Activated CD4-positive, alpha-beta T cell treated with anti-CD3 and anti-CD28 coated beads, Interleukin-2, amount 10 ng/mL, durations not matched to agents 7 days and 5 days (primary cell): ENCODE measurements at regions not wholly inside any gene's neighbourhood (a gene's known extent, or its start where the extent isn't known, plus 50 kb on each side); places are given as distances from the start of the nearest gene placed in this dataset.

Experiments used
- CTCF ChIA-PET: fragments of 350-600 bp; sonication (Branson Sonifier 250); formaldehyde crosslinking; loops from one replicate; lab custom pipeline; 2021; ENCODE audit warnings: antibody characterized with exemption; lab: Charles Lee
- POLR2A ChIA-PET: fragments of 350-600 bp; sonication (Branson Sonifier 250); formaldehyde crosslinking; loops from one replicate; lab custom pipeline; 2021; ENCODE audit warnings: antibody characterized with exemption; lab: Charles Lee
- DNase-seq: peaks from one replicate; pipeline ENCODE4 v3.0.0-alpha.2; 2020
- H3K27ac Mint-ChIP-seq: one replicate; pipeline ENCODE4 v1.8.0; 2021; ENCODE audit warnings: mild to moderate bottlenecking, moderate library complexity, mixed read lengths
- H3K27me3 Mint-ChIP-seq: one replicate; pipeline ENCODE4 v1.8.0; 2021; ENCODE audit warnings: mixed read lengths
- H3K36me3 Mint-ChIP-seq: one replicate; pipeline ENCODE4 v1.8.0; 2021; ENCODE audit warnings: low read depth, mixed read lengths
- H3K4me1 Mint-ChIP-seq: one replicate; pipeline ENCODE4 v1.8.0; 2021; ENCODE audit warnings: mixed read lengths
- H3K4me3 Mint-ChIP-seq: one replicate; pipeline ENCODE4 v1.8.0; 2021; ENCODE audit warnings: mild to moderate bottlenecking, moderate library complexity, mixed read lengths
- H3K9me3 Mint-ChIP-seq: one replicate; pipeline ENCODE4 v1.8.0; 2021; ENCODE audit warnings: mixed read lengths

- H3K36me3 Mint-ChIP-seq = no peaks in the 10 kb centered on the region
- no peaks in the 10 kb centered on the region for H3K9me3 Mint-ChIP-seq
- POLR2A ChIA-PET = no interaction called here
- H3K27ac Mint-ChIP-seq = no peak overlapping the region
- CTCF ChIA-PET = interaction anchor here (0.6 kb wide), 1 partner anchor 12 kb away, joined by 3 read pairs; no protein-coding TSS in a partner anchor
- no peaks in the 10 kb centered on the region for H3K4me1 Mint-ChIP-seq
- peaks cover 2% of the 10 kb centered on the region for H3K27me3 Mint-ChIP-seq
- no peak for DNase-seq
- H3K4me3 Mint-ChIP-seq = no peak overlapping the region
Observed at GRCh38 chr15:29376590-29376989, 107.0 kb upstream of the NSMCE3 start.

GRCh38 chr15:29369261-29369660 lies 99.6 kb upstream of the NSMCE3 start:
- Mint-ChIP-seq H3K36me3 (no peaks in the 10 kb centered on the region), H3K4me1 (no peaks in the 10 kb centered on the region), H3K27me3 (peaks cover 9% of the 10 kb centered on the region), H3K27ac (no peak overlapping the region), H3K9me3 (peaks cover 9% of the 10 kb centered on the region), H3K4me3 (no peak overlapping the region)
- CTCF ChIA-PET = no interaction called here
- no peak for DNase-seq
- POLR2A ChIA-PET = no interaction called here

DNA sequence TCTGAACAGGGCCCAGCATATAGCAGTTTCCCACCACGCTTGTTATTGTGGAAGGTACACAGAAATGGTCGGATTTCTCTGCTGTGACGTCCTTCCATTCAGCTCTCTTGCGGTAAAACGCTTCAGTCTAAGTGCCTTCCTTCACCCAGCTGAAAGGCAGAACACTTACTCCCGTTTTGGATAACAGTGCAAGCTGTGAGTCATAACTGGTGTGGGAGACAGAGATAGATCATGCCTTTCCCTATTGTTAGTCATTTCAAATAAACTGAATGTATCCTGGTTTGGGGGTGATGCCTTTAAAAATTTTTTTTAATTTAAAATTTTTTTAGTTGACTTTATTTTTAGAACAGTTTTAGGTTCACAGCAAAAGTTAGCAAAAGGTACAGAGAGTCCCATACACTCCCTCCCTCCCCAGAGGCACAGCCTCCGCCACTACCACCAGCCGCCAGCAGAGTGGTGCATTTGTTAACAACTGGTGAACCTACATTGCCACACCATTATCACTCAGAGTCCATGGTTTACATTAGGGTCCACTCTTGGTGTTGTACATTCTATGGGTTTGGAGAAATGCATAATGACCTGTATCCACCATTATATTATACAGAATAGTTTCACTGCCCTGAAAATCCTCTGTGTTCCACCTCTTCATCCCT lies 94.9 kb upstream of the NSMCE3 start:
- CTCF ChIA-PET = interaction anchor here (1.0 kb wide), 1 partner anchor 12 kb away, joined by 3 read pairs; no protein-coding TSS in a partner anchor
- no peak overlapping the region for H3K4me3 Mint-ChIP-seq
- H3K4me1 Mint-ChIP-seq = no peaks in the 10 kb centered on the region
- no peak overlapping the region for H3K27ac Mint-ChIP-seq
- peaks cover 9% of the 10 kb centered on the region for H3K9me3 Mint-ChIP-seq
- peaks cover 4% of the 10 kb centered on the region for H3K27me3 Mint-ChIP-seq
- no peaks in the 10 kb centered on the region for H3K36me3 Mint-ChIP-seq
- DNase-seq = no peak
- POLR2A ChIA-PET = no interaction called here

GRCh38 chr15:29361560-29361959 lies 91.9 kb upstream of the NSMCE3 start:
- CTCF ChIA-PET = no interaction called here
- Mint-ChIP-seq H3K9me3 (no peaks in the 10 kb centered on the region), H3K4me1 (no peaks in the 10 kb centered on the region), H3K27ac (no peak overlapping the region), H3K4me3 (no peak overlapping the region), H3K27me3 (peaks cover 5% of the 10 kb centered on the region), H3K36me3 (no peaks in the 10 kb centered on the region)
- DNase-seq = no peak
- POLR2A ChIA-PET = no interaction called here

- DNase-seq = no peak
- no peaks in the 10 kb centered on the region for H3K4me1 Mint-ChIP-seq
- peaks cover 7% of the 10 kb centered on the region for H3K27me3 Mint-ChIP-seq
- H3K9me3 Mint-ChIP-seq = no peaks in the 10 kb centered on the region
- H3K27ac Mint-ChIP-seq = no peak overlapping the region
- ChIA-PET POLR2A (no interaction called here), CTCF (no interaction called here)
- no peaks in the 10 kb centered on the region for H3K36me3 Mint-ChIP-seq
- H3K4me3 Mint-ChIP-seq = no peak overlapping the region
Observed at GRCh38 chr15:29360152-29360551, 90.5 kb upstream of the NSMCE3 start.

GRCh38 chr15:29356786-29357185 lies 87.2 kb upstream of the NSMCE3 start:
- Mint-ChIP-seq H3K27me3 (peaks cover 7% of the 10 kb centered on the region), H3K27ac (no peak overlapping the region), H3K4me1 (no peaks in the 10 kb centered on the region), H3K4me3 (no peak overlapping the region), H3K9me3 (no peaks in the 10 kb centered on the region), H3K36me3 (no peaks in the 10 kb centered on the region)
- ChIA-PET POLR2A (no interaction called here), CTCF (no interaction called here)
- no peak for DNase-seq

DNA sequence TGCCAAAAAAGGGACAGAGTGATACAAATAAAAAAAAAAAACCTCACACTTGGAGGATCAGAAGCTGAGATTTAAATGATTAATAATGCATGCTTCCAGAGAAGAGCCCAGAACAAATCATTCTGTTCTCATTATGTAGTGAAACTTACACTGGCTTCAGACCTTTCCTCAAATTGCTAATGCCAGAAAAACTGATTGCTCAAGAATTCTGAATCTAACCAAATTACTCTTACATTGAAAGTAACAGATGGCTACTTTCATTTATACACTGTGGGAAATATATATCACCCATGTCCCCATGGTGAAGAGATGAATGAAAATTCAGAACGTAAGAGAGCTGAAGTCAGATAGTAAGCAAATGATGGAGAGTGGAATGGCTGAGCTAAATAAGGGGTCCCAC lies 85.9 kb upstream of the NSMCE3 start:
- DNase-seq = no peak
- CTCF ChIA-PET = interaction anchor here (0.6 kb wide), 1 partner anchor 566 kb away, joined by 3 read pairs; no protein-coding TSS in a partner anchor
- Mint-ChIP-seq H3K4me1 (no peaks in the 10 kb centered on the region), H3K9me3 (no peaks in the 10 kb centered on the region), H3K4me3 (no peak overlapping the region), H3K27me3 (peaks cover 7% of the 10 kb centered on the region), H3K27ac (no peak overlapping the region), H3K36me3 (no peaks in the 10 kb centered on the region)
- POLR2A ChIA-PET = no interaction called here

DNA sequence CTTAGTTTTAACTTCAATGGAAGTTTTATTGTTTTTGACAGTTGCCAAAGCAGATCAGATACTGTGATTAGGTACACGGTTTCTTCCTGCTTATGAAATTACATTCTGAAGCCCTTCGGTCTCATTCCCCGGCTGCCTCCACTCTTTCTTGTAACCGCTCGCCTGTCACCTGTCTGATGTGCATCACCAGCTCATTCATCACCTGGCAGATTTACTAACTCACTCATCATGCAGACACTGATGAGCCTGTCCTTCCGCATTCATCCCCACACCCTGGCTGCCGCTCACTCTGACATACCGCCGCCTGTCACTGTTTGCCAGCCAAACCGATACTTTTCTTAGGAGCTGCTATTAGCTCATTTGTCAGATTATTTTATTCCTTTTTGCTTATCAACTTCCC lies 82.8 kb upstream of the NSMCE3 start:
- no peak overlapping the region for H3K27ac Mint-ChIP-seq
- no peaks in the 10 kb centered on the region for H3K36me3 Mint-ChIP-seq
- ChIA-PET POLR2A (no interaction called here), CTCF (no interaction called here)
- DNase-seq = no peak
- no peaks in the 10 kb centered on the region for H3K4me1 Mint-ChIP-seq
- peaks cover 4% of the 10 kb centered on the region for H3K27me3 Mint-ChIP-seq
- H3K4me3 Mint-ChIP-seq = no peak overlapping the region
- H3K9me3 Mint-ChIP-seq = no peaks in the 10 kb centered on the region

- Mint-ChIP-seq H3K4me3 (no peak overlapping the region), H3K27me3 (peaks cover 2% of the 10 kb centered on the region), H3K36me3 (no peaks in the 10 kb centered on the region), H3K9me3 (no peaks in the 10 kb centered on the region), H3K4me1 (no peaks in the 10 kb centered on the region), H3K27ac (no peak overlapping the region)
- POLR2A ChIA-PET = no interaction called here
- DNase-seq = no peak
- CTCF ChIA-PET = no interaction called here
Observed at GRCh38 chr15:29349196-29349595, 79.6 kb upstream of the NSMCE3 start.

GRCh38 chr15:29348336-29348914 lies 78.8 kb upstream of the NSMCE3 start:
- H3K4me1 Mint-ChIP-seq = no peaks in the 10 kb centered on the region
- no peaks in the 10 kb centered on the region for H3K36me3 Mint-ChIP-seq
- H3K27me3 Mint-ChIP-seq = peaks cover 2% of the 10 kb centered on the region
- no peak overlapping the region for H3K4me3 Mint-ChIP-seq
- CTCF ChIA-PET = no interaction called here
- POLR2A ChIA-PET = no interaction called here
- no peak overlapping the region for H3K27ac Mint-ChIP-seq
- no peak for DNase-seq
- H3K9me3 Mint-ChIP-seq = no peaks in the 10 kb centered on the region

DNA sequence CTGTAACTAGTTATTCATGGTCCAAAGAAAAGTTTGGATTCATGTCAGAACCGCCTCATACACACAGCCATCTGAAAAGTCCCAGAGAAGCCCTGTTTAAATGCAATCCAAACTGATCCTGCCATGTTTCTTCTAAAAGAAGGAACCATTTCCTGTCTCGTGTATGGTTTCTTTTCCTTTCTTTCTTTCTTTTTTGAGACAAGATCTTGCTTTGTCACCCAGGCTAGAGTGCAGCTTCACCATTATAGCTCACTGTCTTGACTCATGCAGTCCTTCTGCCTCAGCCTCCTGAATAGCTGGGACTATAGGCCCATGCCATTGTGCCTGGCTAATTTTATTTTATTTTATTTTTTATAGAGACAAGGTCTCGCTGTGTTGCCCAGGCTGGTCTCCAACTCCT lies 77.4 kb upstream of the NSMCE3 start:
- DNase-seq = no peak
- ChIA-PET CTCF (no interaction called here), POLR2A (no interaction called here)
- Mint-ChIP-seq H3K4me1 (no peaks in the 10 kb centered on the region), H3K27ac (no peak overlapping the region), H3K9me3 (no peaks in the 10 kb centered on the region), H3K36me3 (no peaks in the 10 kb centered on the region), H3K4me3 (no peak overlapping the region), H3K27me3 (no peaks in the 10 kb centered on the region)

DNA sequence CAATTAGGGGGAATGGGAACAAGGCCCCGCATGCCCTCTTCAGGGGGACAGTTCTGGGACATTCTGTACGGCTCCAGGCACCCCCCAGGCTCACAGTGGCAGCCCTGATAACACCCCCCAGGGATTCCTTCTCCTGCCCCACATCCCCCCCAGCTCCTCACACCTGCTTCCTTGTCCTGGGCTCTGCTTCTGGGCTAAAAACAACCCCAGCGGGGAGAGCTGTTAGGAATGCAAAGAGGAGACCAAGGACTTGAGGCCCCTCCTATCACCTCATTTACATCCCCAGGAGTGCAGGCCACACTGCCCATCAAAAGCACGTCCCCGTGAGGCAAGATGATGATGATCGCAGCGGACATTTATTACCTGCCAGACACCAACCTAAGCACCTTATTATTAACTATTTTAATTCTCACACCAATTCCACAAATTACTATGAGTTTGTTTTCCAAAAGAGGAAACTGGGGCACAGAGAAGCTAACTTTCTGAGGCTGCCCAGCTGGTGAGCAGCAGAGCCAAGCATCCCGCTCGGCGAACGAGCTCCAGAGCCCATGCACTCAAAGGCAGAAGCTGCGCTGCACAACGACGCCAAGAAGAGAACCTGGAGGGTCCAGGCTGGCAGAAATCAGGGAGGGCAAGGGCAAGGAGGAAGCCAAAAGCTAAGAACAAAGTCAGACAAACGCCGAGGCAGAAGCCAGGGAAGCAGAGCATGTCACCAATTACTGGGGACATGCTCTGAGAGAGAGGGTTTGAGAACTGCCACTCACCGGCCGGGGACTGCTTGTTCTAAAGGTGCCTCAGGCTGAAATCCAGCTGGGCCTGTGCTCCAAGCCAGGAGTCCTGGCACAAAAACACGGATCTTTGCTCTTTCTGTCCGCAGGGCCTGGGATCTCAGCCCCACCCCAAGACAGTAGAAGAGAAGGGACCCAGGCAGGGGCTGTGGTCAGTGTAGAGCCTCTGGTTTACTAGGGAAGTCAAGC lies 76.2 kb upstream of the NSMCE3 start:
- DNase-seq = no peak
- POLR2A ChIA-PET = no interaction called here
- no peak overlapping the region for H3K4me3 Mint-ChIP-seq
- CTCF ChIA-PET = interaction anchor here (0.6 kb wide), 1 partner anchor 236 kb away, joined by 7 read pairs; no protein-coding TSS in a partner anchor
- no peaks in the 10 kb centered on the region for H3K27me3 Mint-ChIP-seq
- H3K27ac Mint-ChIP-seq = no peak overlapping the region
- no peaks in the 10 kb centered on the region for H3K9me3 Mint-ChIP-seq
- no peaks in the 10 kb centered on the region for H3K4me1 Mint-ChIP-seq
- H3K36me3 Mint-ChIP-seq = no peaks in the 10 kb centered on the region

- no peak for DNase-seq
Observed at GRCh38 chr15:29344474-29344873, 74.9 kb upstream of the NSMCE3 start.

More at GRCh38 chr15:29344474-29344873, 74.9 kb upstream of the NSMCE3 start:
- POLR2A ChIA-PET = no interaction called here
- Mint-ChIP-seq H3K27me3 (peaks cover 2% of the 10 kb centered on the region), H3K4me1 (no peaks in the 10 kb centered on the region), H3K9me3 (no peaks in the 10 kb centered on the region), H3K27ac (no peak overlapping the region), H3K4me3 (no peak overlapping the region), H3K36me3 (no peaks in the 10 kb centered on the region)
- CTCF ChIA-PET = interaction anchor here (0.6 kb wide), 2 partner anchors 25 to 182 kb away, joined by 3 read pairs; no protein-coding TSS in a partner anchor
